ENCODE measurements at regions not wholly inside any gene's neighbourhood (a gene's known extent, or its start where the extent isn't known, plus 50 kb on each side); places are given as distances from the start of the nearest gene placed in this dataset.
"Not testable (repeated sequence)": the region's sequence is repeated elsewhere in the genome, so short reads cannot be mapped to it uniquely, and the experiment has no call there.

- Mint-ChIP-seq H3K4me3 (no peak overlapping the region), H3K27me3 (peaks cover 22% of the 10 kb centered on the region)
These were observed 55.8 kb upstream of the SGIP1 start for GRCh38 chr1:66478116-66478515.

GRCh38 chr1:66480162-66480561 lies 53.8 kb upstream of the SGIP1 start:
- DNase-seq (no peak), ATAC-seq (no peak)
- Mint-ChIP-seq H3K27ac (no peak overlapping the region), H3K4me3 (no peak overlapping the region), H3K9me3 (no peaks in the 10 kb centered on the region), H3K36me3 (ENCODE audit: low read depth) (no peaks in the 10 kb centered on the region), H3K4me1 (ENCODE audit: low read depth) (no peaks in the 10 kb centered on the region), H3K27me3 (peaks cover 18% of the 10 kb centered on the region)
- intact Hi-C loops (cut with micrococcal nuclease) = no loop called here
- ChIA-PET POLR2A (no interaction called here), CTCF (interaction anchor here (1.3 kb wide), 1 partner anchor 238 kb away, joined by 5 read pairs; no protein-coding TSS in a partner anchor)
- no peak for TF ChIP-seq CTCF (IDR thresholded peaks at IDR 0.05)

More at GRCh38 chr1:66478116-66478515, 55.8 kb upstream of the SGIP1 start:
- ATAC-seq (no peak), DNase-seq (no peak)
- Mint-ChIP-seq H3K27ac (no peak overlapping the region), H3K4me1 (ENCODE audit: low read depth) (no peaks in the 10 kb centered on the region), H3K9me3 (no peaks in the 10 kb centered on the region), H3K36me3 (ENCODE audit: low read depth) (no peaks in the 10 kb centered on the region)
- intact Hi-C loops (cut with micrococcal nuclease) = no loop called here
- CTCF ChIA-PET = no interaction called here
- TF ChIP-seq CTCF (IDR thresholded peaks at IDR 0.05) = no peak
- POLR2A ChIA-PET = no interaction called here

GRCh38 chr1:66481215-66481614 lies 52.7 kb upstream of the SGIP1 start:
- DNase-seq; H3K4me3 Mint-ChIP-seq; H3K36me3 Mint-ChIP-seq (ENCODE audit: low read depth); H3K4me1 Mint-ChIP-seq (ENCODE audit: low read depth); H3K27ac Mint-ChIP-seq; ATAC-seq; POLR2A ChIA-PET; CTCF ChIA-PET; intact Hi-C loops (cut with micrococcal nuclease); H3K9me3 Mint-ChIP-seq: not testable (repeated sequence)
- peaks cover 15% of the 10 kb centered on the region for H3K27me3 Mint-ChIP-seq
